HEK293 (cell line): ENCODE measurements at regions not wholly inside any gene's neighbourhood (a gene's known extent, or its start where the extent isn't known, plus 50 kb on each side); places are given as distances from the start of the nearest gene placed in this dataset.
A peak's percentile ranks its signal among the peaks of the same experiment; 100 is the strongest.

Source experiments
- CTCF ChIA-PET: fragments of 350-600 bp; formaldehyde crosslinking; extraction: SDS; loops from one replicate; lab custom pipeline; 2021; ENCODE audit warnings: antibody characterized with exemption; lab: Yijun Ruan, JAX
- POLR2A ChIA-PET: fragments of 300-600 bp; formaldehyde crosslinking; extraction: SDS; loops from one replicate; lab custom pipeline; 2020; ENCODE audit warnings: antibody characterized with exemption, inconsistent platforms; lab: Yijun Ruan, JAX
- H3K27ac ChIP-seq: fragments of 200-500 bp; sonication (Bioruptor generic); 2 replicates; pipeline ENCODE4 v1.5.1; 2014; ENCODE audit warnings: low read depth, low read length, control low read depth, inconsistent platforms; ENCODE audit errors: extremely low read depth
- H3K36me3 ChIP-seq, 2 experiments: fragments of 200-500 bp in 1 of 2; sonication (Bioruptor generic) in 1 of 2; 1 replicate in 1 of 2; 2 replicates in 1 of 2; pipeline ENCODE4 v1.5.1; 2014 to 2017; ENCODE audit warnings: inconsistent platforms in 2 of 2, low read length in 2 of 2; ENCODE audit not compliant: control insufficient read depth in 2 of 2, insufficient read depth in 1 of 2
- H3K4me1 ChIP-seq: fragments of 200-500 bp; sonication (Bioruptor generic); 2 replicates; pipeline ENCODE4 v1.5.1; 2014; ENCODE audit warnings: mild to moderate bottlenecking, low read length, inconsistent platforms; ENCODE audit not compliant: control insufficient read depth, insufficient read depth
- H3K4me3 ChIP-seq: 2 replicates; pipeline ENCODE4 v1.5.1; 2011; ENCODE audit warnings: low read depth, mild to moderate bottlenecking, control low read depth, low read length, moderate library complexity
- H3K9me3 ChIP-seq: fragments of 200-500 bp; sonication (Bioruptor generic); 2 replicates; pipeline ENCODE4 v1.5.1; 2014; ENCODE audit warnings: low read depth, low read length, inconsistent platforms; ENCODE audit not compliant: control insufficient read depth, insufficient read depth
- ATF2 ChIP-seq: fragments of 450-650 bp; formaldehyde crosslinking; IDR thresholded peaks from 2 replicates; pipeline ENCODE4 v1.5.1; 2016; ENCODE audit warnings: missing biosample characterization, missing genetic modification characterization, low read depth
- EGR2 ChIP-seq: fragments of 450-650 bp; formaldehyde crosslinking; IDR thresholded peaks from 2 replicates; pipeline ENCODE4 v1.5.1; 2016; ENCODE audit warnings: low read depth, missing biosample characterization, missing genetic modification characterization
- GLIS2 ChIP-seq: fragments of 450-650 bp; formaldehyde crosslinking; IDR thresholded peaks from 2 replicates; pipeline ENCODE4 v1.5.1; 2016; ENCODE audit warnings: missing biosample characterization, missing genetic modification characterization
- HOXC10 ChIP-seq: sonication (generic); formaldehyde crosslinking; IDR thresholded peaks from 2 replicates; pipeline ENCODE4 v1.8.1; 2023; ENCODE audit warnings: mild to moderate bottlenecking, missing genetic modification reagents
- IKZF3 ChIP-seq: fragments of 450-650 bp; IDR thresholded peaks from 2 replicates; pipeline ENCODE4 v1.5.0; 2018; ENCODE audit warnings: missing biosample characterization, mild to moderate bottlenecking, missing genetic modification characterization, moderate library complexity
- KLF7 ChIP-seq: fragments of 450-650 bp; formaldehyde crosslinking; IDR thresholded peaks from 2 replicates; pipeline ENCODE4 v1.5.1; 2016; ENCODE audit warnings: missing biosample characterization, missing genetic modification characterization, borderline replicate concordance
- KLF9 ChIP-seq: fragments of 450-650 bp; formaldehyde crosslinking; IDR thresholded peaks from 2 replicates; pipeline ENCODE4 v1.5.1; 2016; ENCODE audit warnings: missing biosample characterization, missing genetic modification characterization, low read depth
- OSR2 ChIP-seq: fragments of 450-650 bp; formaldehyde crosslinking; IDR thresholded peaks from 2 replicates; pipeline ENCODE4 v1.5.1; 2016; ENCODE audit warnings: missing biosample characterization, missing genetic modification characterization
- OVOL3 ChIP-seq: fragments of 450-650 bp; formaldehyde crosslinking; IDR thresholded peaks from 2 replicates; pipeline ENCODE4 v1.5.1; 2016; ENCODE audit warnings: missing biosample characterization, missing genetic modification characterization
- SALL2 ChIP-seq: fragments of 450-650 bp; formaldehyde crosslinking; IDR thresholded peaks from 2 replicates; pipeline ENCODE4 v1.5.0; 2017; ENCODE audit warnings: missing biosample characterization, mild to moderate bottlenecking, missing genetic modification characterization, borderline replicate concordance
- SETDB1 ChIP-seq: IDR thresholded peaks from one replicate; pipeline ENCODE4 v1.6.1; 2017; ENCODE audit warnings: mild to moderate bottlenecking, low read length, moderate library complexity, mixed read lengths; ENCODE audit not compliant: insufficient read length
- TRIM28 ChIP-seq: IDR thresholded peaks from 2 replicates; pipeline ENCODE4 v1.6.1; 2011; ENCODE audit warnings: low read length, control low read depth, borderline replicate concordance
- YY2 ChIP-seq: fragments of 450-650 bp; formaldehyde crosslinking; IDR thresholded peaks from 2 replicates; pipeline ENCODE4 v1.5.1; 2016; ENCODE audit warnings: missing biosample characterization, missing genetic modification characterization
- ZNF223 ChIP-seq: fragments of 450-650 bp; formaldehyde crosslinking; IDR thresholded peaks from 2 replicates; pipeline ENCODE4 v1.5.1; 2016; ENCODE audit warnings: missing biosample characterization, missing genetic modification characterization
- ZNF292 ChIP-seq: fragments of 450-650 bp; formaldehyde crosslinking; IDR thresholded peaks from 2 replicates; pipeline ENCODE4 v1.5.1; 2016; ENCODE audit warnings: low read depth, missing biosample characterization, missing genetic modification characterization, borderline replicate concordance
- ZNF423 ChIP-seq: fragments of 450-650 bp; formaldehyde crosslinking; IDR thresholded peaks from 2 replicates; pipeline ENCODE4 v1.5.1; 2016; ENCODE audit warnings: missing biosample characterization, missing genetic modification characterization
- ZNF48 ChIP-seq: fragments of 450-650 bp; formaldehyde crosslinking; IDR thresholded peaks from 2 replicates; pipeline ENCODE4 v1.5.1; 2016; ENCODE audit warnings: missing biosample characterization, missing genetic modification characterization
- ZNF514 ChIP-seq: fragments of 450-650 bp; formaldehyde crosslinking; IDR thresholded peaks from 2 replicates; pipeline ENCODE4 v1.5.1; 2016; ENCODE audit warnings: missing biosample characterization, missing genetic modification characterization
- ZNF558 ChIP-seq: fragments of 450-650 bp; formaldehyde crosslinking; IDR thresholded peaks from 2 replicates; pipeline ENCODE4 v1.5.1; 2016; ENCODE audit warnings: missing biosample characterization, missing genetic modification characterization
- ZNF561 ChIP-seq: fragments of 450-650 bp; IDR thresholded peaks from 2 replicates; pipeline ENCODE4 v1.5.1; 2018; ENCODE audit warnings: missing biosample characterization, missing genetic modification characterization, borderline replicate concordance
- ZNF654 ChIP-seq: fragments of 450-650 bp; formaldehyde crosslinking; IDR thresholded peaks from 2 replicates; pipeline ENCODE4 v1.5.1; 2016; ENCODE audit warnings: low read depth, missing biosample characterization, missing genetic modification characterization
- ZNF664 ChIP-seq: fragments of 450-650 bp; formaldehyde crosslinking; IDR thresholded peaks from 2 replicates; pipeline ENCODE4 v1.5.1; 2016; ENCODE audit warnings: missing biosample characterization, missing genetic modification characterization
- ZNF701 ChIP-seq: fragments of 450-650 bp; formaldehyde crosslinking; IDR thresholded peaks from 2 replicates; pipeline ENCODE4 v1.5.1; 2016; ENCODE audit warnings: missing biosample characterization, missing genetic modification characterization
- ZNF747 ChIP-seq: fragments of 450-650 bp; formaldehyde crosslinking; IDR thresholded peaks from 2 replicates; pipeline ENCODE4 v1.5.1; 2016; ENCODE audit warnings: missing biosample characterization, missing genetic modification characterization
- TF ChIP-seq, protein P1 (sequence below): fragments of 450-650 bp; formaldehyde crosslinking; IDR thresholded peaks from 2 replicates; pipeline ENCODE4; 2016; ENCODE audit warnings: missing biosample characterization, missing genetic modification characterization
- TF ChIP-seq, protein P2 (sequence below): fragments of 450-650 bp; formaldehyde crosslinking; IDR thresholded peaks from 2 replicates; pipeline ENCODE4 v1.5.1; 2017; ENCODE audit warnings: missing biosample characterization, mild to moderate bottlenecking, missing genetic modification characterization, moderate library complexity
- TF ChIP-seq, protein P3 (sequence below): fragments of 450-650 bp; formaldehyde crosslinking; IDR thresholded peaks from 2 replicates; pipeline ENCODE4 v1.5.1; 2017; ENCODE audit warnings: missing biosample characterization, missing genetic modification characterization

- no peaks in the 10 kb centered on the region for H3K4me1 ChIP-seq
- ChIA-PET CTCF (interaction anchor here (1.1 kb wide), 1 partner anchor 147 kb away, joined by 3 read pairs; no protein-coding TSS in a partner anchor), POLR2A (no interaction called here)
Measured at GRCh38 chr6:88238901-88239300, 72.8 kb upstream of the CNR1 start.

DNA sequence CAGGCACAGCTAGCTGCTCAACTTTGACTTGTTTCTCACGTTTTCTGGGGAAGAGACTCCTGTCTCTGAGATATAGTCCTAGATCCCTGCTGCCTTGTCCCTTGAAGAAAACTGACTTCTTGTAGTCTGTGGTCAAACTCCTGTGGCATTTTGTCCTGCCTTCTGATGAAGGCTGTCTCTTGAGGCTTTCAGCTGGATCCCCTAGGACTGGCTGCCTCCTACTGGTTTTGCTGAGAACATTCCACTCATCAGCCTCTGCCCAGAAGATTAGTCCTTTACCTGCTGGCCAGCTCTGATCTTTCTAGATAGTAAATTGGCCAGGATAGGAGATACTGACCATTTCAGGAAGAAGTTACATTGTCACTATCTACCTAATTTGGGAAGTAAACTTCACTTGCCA lies 71.9 kb upstream of the CNR1 start:
- no peaks in the 10 kb centered on the region for H3K4me1 ChIP-seq
- no peak overlapping the region for H3K4me3 ChIP-seq
- no peak overlapping the region for H3K27ac ChIP-seq
- no peaks in the 10 kb centered on the region for H3K9me3 ChIP-seq
- TF ChIP-seq TRIM28 (0 out of 2 replicates have a peak, but pooled peaks have one; percentile 18), ZNF561 (tag by site-specific recombination) (no peak), ZNF292 (tag by site-specific recombination) (no peak), ATF2 (no peak), EGR2 (tag by site-specific recombination) (no peak), ZNF423 (tag by site-specific recombination) (no peak), KLF9 (tag by site-specific recombination) (no peak), ZNF654 (tag by site-specific recombination) (peak; percentile 45), ZNF48 (tag by site-specific recombination) (no peak)
- ChIA-PET POLR2A (no interaction called here), CTCF (interaction anchor here (0.5 to 2.9 kb wide), 14 partner anchors 11 to 829 kb away, joined by 3 to 19 read pairs (median 4); no protein-coding TSS in a partner anchor)
- H3K36me3 ChIP-seq, result no peaks in the 10 kb centered on the region

More at GRCh38 chr6:88238901-88239300, 72.8 kb upstream of the CNR1 start:
- Histone ChIP-seq H3K4me3 (no peak overlapping the region), H3K27ac (no peak overlapping the region), H3K9me3 (no peaks in the 10 kb centered on the region), H3K36me3 (no peaks in the 10 kb centered on the region)
- TF ChIP-seq KLF7 (tag by site-specific recombination) (no peak), ZNF223 (no peak), OSR2 (tag by site-specific recombination) (no peak), YY2 (tag by site-specific recombination) (no peak)

GRCh38 chr6:88236612-88237360 lies 70.6 kb upstream of the CNR1 start:
- Histone ChIP-seq H3K27ac (no peak overlapping the region), H3K4me3 (no peak overlapping the region), H3K36me3 (no peaks in the 10 kb centered on the region), H3K9me3 (no peaks in the 10 kb centered on the region), H3K4me1 (no peaks in the 10 kb centered on the region)
- POLR2A ChIA-PET, result no interaction called here
- CTCF ChIA-PET, result interaction anchor here (0.6 to 2.9 kb wide), 5 partner anchors 65 to 481 kb away, joined by 3 to 19 read pairs (median 4); no protein-coding TSS in a partner anchor
- no peak for TF ChIP-seq HOXC10
- no peak for TF ChIP-seq ZNF558 (tag by site-specific recombination)
- TF ChIP-seq, protein P1, sequence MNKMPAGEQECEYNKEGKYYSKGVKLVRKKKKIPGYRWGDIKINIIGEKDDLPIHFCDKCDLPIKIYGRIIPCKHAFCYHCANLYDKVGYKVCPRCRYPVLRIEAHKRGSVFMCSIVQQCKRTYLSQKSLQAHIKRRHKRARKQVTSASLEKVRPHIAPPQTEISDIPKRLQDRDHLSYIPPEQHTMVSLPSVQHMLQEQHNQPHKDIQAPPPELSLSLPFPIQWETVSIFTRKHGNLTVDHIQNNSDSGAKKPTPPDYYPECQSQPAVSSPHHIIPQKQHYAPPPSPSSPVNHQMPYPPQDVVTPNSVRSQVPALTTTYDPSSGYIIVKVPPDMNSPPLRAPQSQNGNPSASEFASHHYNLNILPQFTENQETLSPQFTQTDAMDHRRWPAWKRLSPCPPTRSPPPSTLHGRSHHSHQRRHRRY (tag by site-specific recombination), result no peak
- no peak for TF ChIP-seq SALL2 (tag by site-specific recombination)
- no peak for TF ChIP-seq OVOL3 (tag by site-specific recombination)
- TF ChIP-seq ZNF747, result no peak
- TF ChIP-seq, protein P2, sequence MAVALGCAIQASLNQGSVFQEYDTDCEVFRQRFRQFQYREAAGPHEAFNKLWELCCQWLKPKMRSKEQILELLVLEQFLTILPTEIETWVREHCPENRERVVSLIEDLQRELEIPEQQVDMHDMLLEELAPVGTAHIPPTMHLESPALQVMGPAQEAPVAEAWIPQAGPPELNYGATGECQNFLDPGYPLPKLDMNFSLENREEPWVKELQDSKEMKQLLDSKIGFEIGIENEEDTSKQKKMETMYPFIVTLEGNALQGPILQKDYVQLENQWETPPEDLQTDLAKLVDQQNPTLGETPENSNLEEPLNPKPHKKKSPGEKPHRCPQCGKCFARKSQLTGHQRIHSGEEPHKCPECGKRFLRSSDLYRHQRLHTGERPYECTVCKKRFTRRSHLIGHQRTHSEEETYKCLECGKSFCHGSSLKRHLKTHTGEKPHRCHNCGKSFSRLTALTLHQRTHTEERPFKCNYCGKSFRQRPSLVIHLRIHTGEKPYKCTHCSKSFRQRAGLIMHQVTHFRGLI, result no peak
- no peak for TF ChIP-seq SETDB1
- no peak for TF ChIP-seq ZNF664 (tag by site-specific recombination)
- TF ChIP-seq, protein P3, sequence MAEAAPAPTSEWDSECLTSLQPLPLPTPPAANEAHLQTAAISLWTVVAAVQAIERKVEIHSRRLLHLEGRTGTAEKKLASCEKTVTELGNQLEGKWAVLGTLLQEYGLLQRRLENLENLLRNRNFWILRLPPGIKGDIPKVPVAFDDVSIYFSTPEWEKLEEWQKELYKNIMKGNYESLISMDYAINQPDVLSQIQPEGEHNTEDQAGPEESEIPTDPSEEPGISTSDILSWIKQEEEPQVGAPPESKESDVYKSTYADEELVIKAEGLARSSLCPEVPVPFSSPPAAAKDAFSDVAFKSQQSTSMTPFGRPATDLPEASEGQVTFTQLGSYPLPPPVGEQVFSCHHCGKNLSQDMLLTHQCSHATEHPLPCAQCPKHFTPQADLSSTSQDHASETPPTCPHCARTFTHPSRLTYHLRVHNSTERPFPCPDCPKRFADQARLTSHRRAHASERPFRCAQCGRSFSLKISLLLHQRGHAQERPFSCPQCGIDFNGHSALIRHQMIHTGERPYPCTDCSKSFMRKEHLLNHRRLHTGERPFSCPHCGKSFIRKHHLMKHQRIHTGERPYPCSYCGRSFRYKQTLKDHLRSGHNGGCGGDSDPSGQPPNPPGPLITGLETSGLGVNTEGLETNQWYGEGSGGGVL (tag by site-specific recombination), result no peak
- TF ChIP-seq IKZF3 (tag by site-specific recombination), result no peak
- no peak for TF ChIP-seq ZNF701 (tag by site-specific recombination)
- no peak for TF ChIP-seq GLIS2 (tag by site-specific recombination)
- no peak for TF ChIP-seq ZNF514 (tag by site-specific recombination)
